ENCODE measurements at regions not wholly inside any gene's neighbourhood (a gene's known extent, or its start where the extent isn't known, plus 50 kb on each side); places are given as distances from the start of the nearest gene placed in this dataset.
A peak's percentile ranks its signal among the peaks of the same experiment; 100 is the strongest.

- no peak overlapping the region for H3K27ac Mint-ChIP-seq
- no peaks in the 10 kb centered on the region for H3K36me3 Mint-ChIP-seq
- H3K27me3 Mint-ChIP-seq = no peaks in the 10 kb centered on the region
- H3K4me3 Mint-ChIP-seq = no peak overlapping the region
- no peaks in the 10 kb centered on the region for H3K9me3 Mint-ChIP-seq
- H3K4me1 Mint-ChIP-seq = no peaks in the 10 kb centered on the region
Measured at GRCh38 chr17:77602883-77603640, 355.4 kb upstream of the TNRC6C start.

DNA sequence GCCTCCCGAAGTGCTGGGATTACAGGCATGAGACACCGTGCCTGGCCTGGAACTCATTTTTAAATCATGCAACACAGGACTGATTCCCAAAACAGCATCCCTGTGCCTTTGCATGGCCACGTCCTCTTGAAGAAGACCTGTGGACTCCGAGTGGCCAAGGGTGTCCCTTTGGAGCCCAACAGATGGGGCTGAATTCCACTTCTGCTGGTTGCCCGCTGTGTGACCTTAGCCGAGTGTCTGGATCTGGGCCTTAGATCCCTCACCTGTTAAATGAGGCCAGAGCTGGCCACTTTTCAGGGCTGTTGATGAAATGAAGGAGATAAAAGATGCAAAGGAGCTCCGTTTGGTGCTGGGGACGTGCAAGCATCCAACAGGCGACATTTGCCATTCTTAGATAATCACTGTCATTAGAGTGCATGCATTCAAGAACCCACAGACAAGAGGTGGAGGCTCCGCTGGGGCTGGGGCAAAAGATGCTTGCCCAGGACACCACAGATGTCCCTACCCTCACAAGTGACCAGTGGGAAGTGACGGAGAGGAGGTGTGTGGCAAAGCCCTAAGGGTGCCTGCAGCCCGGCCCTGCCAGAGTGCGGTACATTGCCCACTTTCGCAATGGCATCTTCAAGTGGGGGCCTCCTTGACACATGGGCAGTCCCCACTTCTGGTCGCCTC lies 354.1 kb upstream of the TNRC6C start:
- H3K9me3 Mint-ChIP-seq = no peaks in the 10 kb centered on the region
- H3K4me1 Mint-ChIP-seq = peaks cover 6% of the 10 kb centered on the region
- no peaks in the 10 kb centered on the region for H3K36me3 Mint-ChIP-seq
- H3K27me3 Mint-ChIP-seq = no peaks in the 10 kb centered on the region
- H3K27ac Mint-ChIP-seq = no peak overlapping the region
- H3K4me3 Mint-ChIP-seq = no peak overlapping the region

GRCh38 chr17:77604973-77605313 lies 353.6 kb upstream of the TNRC6C start:
- no peaks in the 10 kb centered on the region for H3K27me3 Mint-ChIP-seq
- H3K4me1 Mint-ChIP-seq = peaks cover 11% of the 10 kb centered on the region
- H3K36me3 Mint-ChIP-seq = no peaks in the 10 kb centered on the region
- H3K4me3 Mint-ChIP-seq = no peak overlapping the region
- no peaks in the 10 kb centered on the region for H3K9me3 Mint-ChIP-seq
- H3K27ac Mint-ChIP-seq = no peak overlapping the region

DNA sequence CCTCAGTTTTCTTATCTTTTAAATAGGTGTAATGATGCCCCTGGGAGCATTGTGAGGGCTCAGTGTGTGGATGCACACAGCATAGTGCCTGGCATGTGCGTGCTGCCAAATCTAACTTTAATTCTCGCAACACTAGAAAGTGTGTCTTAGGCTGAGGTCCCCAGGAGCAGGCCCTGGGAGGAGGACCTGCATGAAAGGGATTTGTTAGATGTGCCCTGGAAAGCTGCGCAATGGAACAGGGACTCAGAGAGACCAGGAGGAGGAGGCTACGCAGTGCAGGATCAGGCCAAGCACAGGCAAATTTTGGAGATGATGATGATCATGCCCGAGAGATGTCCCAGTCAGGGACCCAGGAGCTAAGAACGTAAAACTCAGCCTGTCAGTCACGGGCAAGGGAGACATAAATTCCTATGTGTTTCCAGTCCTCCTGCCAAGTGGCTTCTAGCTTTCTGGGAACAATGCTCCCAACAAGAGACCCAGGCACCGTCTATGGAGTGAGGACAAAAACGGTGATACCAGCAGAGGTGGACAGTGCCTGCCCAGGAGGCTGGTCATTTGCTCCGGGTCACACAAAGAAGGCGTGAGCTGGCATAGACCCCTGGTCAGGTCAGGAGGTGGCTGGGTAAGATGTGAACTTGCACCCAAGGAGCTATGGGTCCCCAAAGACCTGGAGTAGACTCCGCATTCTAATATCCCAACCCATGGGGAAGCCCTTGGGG lies 352.2 kb upstream of the TNRC6C start:
- H3K9me3 Mint-ChIP-seq = no peaks in the 10 kb centered on the region

GRCh38 chr17:77606865-77607210 lies 351.7 kb upstream of the TNRC6C start:
- no peak overlapping the region for H3K27ac Mint-ChIP-seq
- H3K36me3 Mint-ChIP-seq = no peaks in the 10 kb centered on the region
- no peaks in the 10 kb centered on the region for H3K27me3 Mint-ChIP-seq
- peaks cover 30% of the 10 kb centered on the region for H3K4me1 Mint-ChIP-seq
- no peaks in the 10 kb centered on the region for H3K9me3 Mint-ChIP-seq
- no peak overlapping the region for H3K4me3 Mint-ChIP-seq

More for the DNA sequence above, 352.2 kb upstream of the TNRC6C start:
- Mint-ChIP-seq H3K27me3 (no peaks in the 10 kb centered on the region), H3K36me3 (no peaks in the 10 kb centered on the region), H3K4me3 (no peak overlapping the region), H3K4me1 (peaks cover 24% of the 10 kb centered on the region), H3K27ac (no peak overlapping the region)

- peaks cover 35% of the 10 kb centered on the region for H3K4me1 Mint-ChIP-seq
- no peaks in the 10 kb centered on the region for H3K9me3 Mint-ChIP-seq
- H3K4me3 Mint-ChIP-seq = no peak overlapping the region
- no peaks in the 10 kb centered on the region for H3K36me3 Mint-ChIP-seq
- H3K27ac Mint-ChIP-seq = no peak overlapping the region
- no peaks in the 10 kb centered on the region for H3K27me3 Mint-ChIP-seq
Measured at GRCh38 chr17:77607606-77608005, 350.9 kb upstream of the TNRC6C start.

DNA sequence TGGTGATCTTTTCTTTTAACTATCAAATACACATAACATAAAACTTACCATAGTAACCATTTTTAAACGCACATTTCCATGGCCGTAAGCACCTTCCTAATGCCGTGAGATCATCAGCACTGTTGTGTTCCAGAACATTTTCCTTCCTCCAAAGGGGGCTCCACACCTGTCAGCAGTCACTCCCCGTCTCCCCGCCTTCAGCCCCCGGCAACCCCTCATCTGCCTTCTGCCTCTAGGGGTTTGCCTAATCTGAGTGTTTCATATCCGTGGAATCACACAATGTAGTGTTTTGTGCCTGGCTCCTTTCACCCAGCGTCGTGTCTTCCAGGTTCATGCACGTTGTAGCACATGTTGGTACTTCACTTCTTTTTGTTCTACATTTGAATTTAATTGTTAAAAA lies 350.1 kb upstream of the TNRC6C start:
- Mint-ChIP-seq H3K9me3 (no peaks in the 10 kb centered on the region), H3K36me3 (no peaks in the 10 kb centered on the region), H3K4me3 (no peak overlapping the region), H3K4me1 (peaks cover 35% of the 10 kb centered on the region), H3K27me3 (no peaks in the 10 kb centered on the region), H3K27ac (no peak overlapping the region)

DNA sequence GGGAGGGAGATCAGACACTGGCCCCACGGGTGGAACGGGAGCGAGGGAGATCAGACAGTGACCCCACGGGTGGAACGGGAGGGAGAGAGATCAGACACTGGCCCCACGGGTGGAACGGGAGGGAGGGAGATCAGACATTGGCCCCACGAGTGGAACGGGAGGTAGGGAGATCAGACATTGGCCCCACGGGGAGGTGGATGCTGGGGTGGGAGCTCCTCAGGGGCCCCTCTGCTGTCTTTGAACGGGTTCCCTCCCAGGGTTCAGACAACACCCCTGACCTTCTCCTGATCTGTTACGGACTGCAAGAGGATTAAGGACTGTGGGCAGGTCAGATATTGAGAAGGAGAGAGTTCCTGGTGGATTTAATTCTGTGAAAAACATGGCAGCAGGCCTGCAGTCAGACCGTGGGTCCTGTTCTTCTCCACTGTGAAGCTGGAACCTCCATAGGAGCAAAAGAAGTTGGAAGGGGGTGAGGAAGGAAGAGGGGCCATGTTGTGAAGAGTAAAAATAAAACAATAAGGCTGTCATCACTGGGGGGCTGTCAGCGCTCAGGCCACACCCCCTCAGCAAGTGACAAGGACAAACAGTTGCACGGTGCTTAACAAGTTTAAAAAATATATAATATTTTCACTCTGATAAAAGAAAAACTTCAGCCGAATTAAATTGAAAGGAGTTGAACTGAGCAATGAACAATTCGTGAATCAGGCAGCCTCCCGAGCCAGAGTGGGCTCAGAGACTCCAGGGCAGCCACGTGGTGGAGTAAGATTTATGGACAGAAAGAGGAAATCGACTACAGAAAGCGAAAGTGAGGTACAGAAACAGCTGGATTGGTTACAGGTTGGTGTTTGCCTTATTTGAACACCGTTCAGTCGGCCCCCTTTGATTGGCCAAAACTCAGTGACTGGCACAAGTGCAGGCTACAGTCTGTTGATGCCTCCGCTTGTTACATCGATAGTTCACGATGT lies 348.7 kb upstream of the TNRC6C start:
- peak overlapping the region; percentile 81 for H3K27ac Mint-ChIP-seq
- H3K36me3 Mint-ChIP-seq = no peaks in the 10 kb centered on the region
- H3K9me3 Mint-ChIP-seq = no peaks in the 10 kb centered on the region
- no peaks in the 10 kb centered on the region for H3K27me3 Mint-ChIP-seq
- peak overlapping the region; percentile 70 for H3K4me3 Mint-ChIP-seq
- peaks cover 35% of the 10 kb centered on the region for H3K4me1 Mint-ChIP-seq

DNA sequence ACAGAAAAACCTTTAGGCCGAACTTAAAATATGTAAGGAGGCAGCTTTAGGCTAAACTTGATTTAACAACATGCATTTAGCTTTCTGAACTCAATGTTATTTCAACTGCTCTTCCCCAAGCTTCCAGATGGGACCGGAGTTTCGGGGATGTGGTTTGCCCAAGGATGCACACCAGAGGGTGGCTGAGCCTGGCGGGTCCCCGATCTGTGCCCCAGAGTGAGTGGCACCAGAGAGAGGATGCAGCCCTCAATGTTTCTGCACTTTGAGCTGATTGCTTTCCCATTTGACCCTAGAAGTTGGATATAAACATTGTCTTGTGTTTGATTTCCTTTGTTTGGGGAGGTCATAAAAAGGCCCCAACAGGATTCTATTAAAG lies 348.0 kb upstream of the TNRC6C start:
- H3K4me3 Mint-ChIP-seq = peak overlapping the region; percentile 70
- no peaks in the 10 kb centered on the region for H3K27me3 Mint-ChIP-seq
- H3K9me3 Mint-ChIP-seq = no peaks in the 10 kb centered on the region
- H3K27ac Mint-ChIP-seq = peak overlapping the region; percentile 79
- H3K36me3 Mint-ChIP-seq = no peaks in the 10 kb centered on the region
- H3K4me1 Mint-ChIP-seq = peaks cover 35% of the 10 kb centered on the region

- Mint-ChIP-seq H3K4me3 (peak overlapping the region; percentile 70), H3K4me1 (peaks cover 35% of the 10 kb centered on the region), H3K36me3 (no peaks in the 10 kb centered on the region), H3K27ac (peak overlapping the region; percentile 79), H3K27me3 (no peaks in the 10 kb centered on the region), H3K9me3 (no peaks in the 10 kb centered on the region)
Measured at GRCh38 chr17:77610972-77611521, 347.5 kb upstream of the TNRC6C start.

- Mint-ChIP-seq H3K36me3 (no peaks in the 10 kb centered on the region), H3K27ac (peak overlapping the region; percentile 81), H3K4me3 (peak overlapping the region; percentile 68), H3K27me3 (no peaks in the 10 kb centered on the region), H3K4me1 (peaks cover 35% of the 10 kb centered on the region), H3K9me3 (no peaks in the 10 kb centered on the region)
Measured at GRCh38 chr17:77611791-77612502, 346.6 kb upstream of the TNRC6C start.

- Mint-ChIP-seq H3K27ac (no peak overlapping the region), H3K4me1 (peaks cover 44% of the 10 kb centered on the region), H3K36me3 (no peaks in the 10 kb centered on the region), H3K27me3 (no peaks in the 10 kb centered on the region), H3K9me3 (no peaks in the 10 kb centered on the region), H3K4me3 (no peak overlapping the region)
Measured at GRCh38 chr17:77613218-77613617, 345.3 kb upstream of the TNRC6C start.

DNA sequence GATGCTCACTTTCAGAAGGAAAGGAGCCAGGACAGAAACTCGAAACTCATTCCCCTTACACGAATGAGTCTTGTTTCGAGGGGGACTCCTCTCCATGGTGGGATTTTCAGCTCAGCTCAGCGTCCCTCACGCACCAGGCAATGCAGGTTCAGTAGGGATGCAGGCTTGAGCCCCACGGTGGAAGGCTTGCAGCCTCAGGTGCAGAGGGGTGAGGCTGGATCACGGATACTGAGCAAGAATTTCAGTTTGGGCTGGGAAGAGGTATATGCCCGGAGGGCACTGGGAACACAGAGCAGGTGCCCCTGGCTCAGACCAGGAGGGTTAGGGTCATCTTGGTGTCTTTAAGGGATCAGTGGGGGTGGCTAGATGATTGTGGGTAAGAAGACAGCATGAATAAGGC lies 344.9 kb upstream of the TNRC6C start:
- H3K27ac Mint-ChIP-seq = no peak overlapping the region
- H3K9me3 Mint-ChIP-seq = no peaks in the 10 kb centered on the region
- no peaks in the 10 kb centered on the region for H3K27me3 Mint-ChIP-seq
- H3K4me3 Mint-ChIP-seq = no peak overlapping the region
- H3K36me3 Mint-ChIP-seq = no peaks in the 10 kb centered on the region
- peaks cover 48% of the 10 kb centered on the region for H3K4me1 Mint-ChIP-seq

- Mint-ChIP-seq H3K36me3 (no peaks in the 10 kb centered on the region), H3K4me1 (peaks cover 36% of the 10 kb centered on the region), H3K4me3 (no peak overlapping the region), H3K27ac (no peak overlapping the region), H3K27me3 (no peaks in the 10 kb centered on the region), H3K9me3 (no peaks in the 10 kb centered on the region)
Measured at GRCh38 chr17:77615703-77616253, 342.7 kb upstream of the TNRC6C start.

Measured in activated naive CD4-positive, alpha-beta T cell treated with anti-CD3 and anti-CD28 coated beads, Interleukin-2, amount 50 U/mL, for 24 hours (primary cell).